Activated T-cell treated with anti-CD3 and anti-CD28 coated beads, Interleukin-2, amount 50 U/mL, for 72 hours (primary cell): ENCODE measurements at regions not wholly inside any gene's neighbourhood (a gene's known extent, or its start where the extent isn't known, plus 50 kb on each side); places are given as distances from the start of the nearest gene placed in this dataset.

ENCODE experiments used
- ATAC-seq, 2 donors: fragments of 150-1000 bp; cut with Tn5 transposase; replicated peaks in 1 of 2; 2 replicates each; pipeline ENCODE4 v1.10.0; 2021; ENCODE audit warnings: moderate library complexity in 2 of 2, mild to moderate bottlenecking in 1 of 2
- DNase-seq, 2 donors: peaks; one replicate each; pipeline ENCODE4 v3.0.0; 2021 to 2022; ENCODE audit warnings: mixed read lengths in 1 of 2
- H3K27ac Mint-ChIP-seq: one replicate; pipeline ENCODE4 v1.8.0; 2022; ENCODE audit warnings: mild to moderate bottlenecking, moderate library complexity, mixed read lengths
- H3K27me3 Mint-ChIP-seq: one replicate; pipeline ENCODE4 v1.8.0; 2022; ENCODE audit warnings: low read depth, mixed read lengths
- H3K36me3 Mint-ChIP-seq, 2 donors: one replicate each; pipeline ENCODE4 v1.8.0; 2022; ENCODE audit warnings: mixed read lengths in 2 of 2, mild to moderate bottlenecking in 1 of 2; ENCODE audit not compliant: insufficient read depth in 2 of 2
- H3K4me1 Mint-ChIP-seq: one replicate; pipeline ENCODE4 v1.8.0; 2022; ENCODE audit warnings: low read depth, mixed read lengths
- H3K4me3 Mint-ChIP-seq, 2 donors: one replicate each; pipeline ENCODE4 v1.8.0; 2022; ENCODE audit warnings: mild to moderate bottlenecking in 2 of 2, mixed read lengths in 2 of 2, moderate library complexity in 2 of 2
- H3K9me3 Mint-ChIP-seq, 2 donors: one replicate each; pipeline ENCODE4 v1.8.0; 2022; ENCODE audit warnings: mixed read lengths in 2 of 2

DNA sequence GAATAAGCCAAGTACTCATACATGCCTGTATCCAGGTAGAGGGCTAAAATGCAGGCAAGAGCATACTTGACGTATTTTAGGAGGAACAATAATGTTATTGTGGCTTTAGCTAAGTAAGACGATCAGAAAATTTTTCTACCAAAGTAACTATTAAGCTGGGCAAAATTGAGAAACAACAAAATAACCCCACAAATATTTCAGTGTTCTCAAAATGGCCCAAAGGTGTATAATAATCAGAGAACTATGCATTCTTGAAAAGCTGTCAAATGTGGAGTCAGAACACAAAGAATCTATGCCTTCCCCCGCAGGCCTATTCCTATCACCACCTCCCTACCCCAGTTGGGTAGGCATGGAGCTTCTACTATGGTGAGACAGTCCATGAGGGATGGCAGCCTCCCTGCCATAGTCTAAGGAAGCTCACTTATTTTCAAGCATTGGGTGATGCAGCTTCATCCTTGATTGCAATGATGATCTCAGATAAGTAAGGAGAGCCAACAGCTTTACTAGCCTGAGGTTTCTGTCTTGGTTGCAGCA, 1132.5 kb upstream of the SPRY2 start:
- ATAC-seq = no peak
- Mint-ChIP-seq H3K36me3 (no peaks in the 10 kb centered on the region), H3K27me3 (no peaks in the 10 kb centered on the region)

DNA sequence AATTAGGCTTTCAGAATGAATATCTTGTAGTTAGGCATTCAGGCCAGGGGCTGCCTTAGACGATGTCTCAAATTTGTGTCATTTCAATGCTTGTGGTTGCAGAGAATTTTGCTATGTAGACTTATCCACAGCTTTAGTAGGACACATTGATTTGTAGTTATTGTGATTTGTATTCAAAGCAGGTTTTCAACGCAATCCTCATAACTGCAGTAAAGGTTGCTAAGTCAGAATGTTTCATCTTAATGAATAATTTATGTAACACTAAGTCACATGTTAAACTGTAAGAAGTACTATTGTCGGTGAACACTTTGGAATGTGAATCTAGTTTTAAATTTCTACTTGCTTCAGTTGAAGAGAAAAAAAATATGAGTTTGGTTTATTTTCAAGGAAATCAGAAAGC, 1117.2 kb upstream of the SPRY2 start:
- ATAC-seq = no peak
- Mint-ChIP-seq H3K27ac (no peak overlapping the region), H3K4me1 (no peaks in the 10 kb centered on the region), H3K9me3 (peaks cover 4 to 7% of the 10 kb centered on the region in 2 donors), H3K27me3 (no peaks in the 10 kb centered on the region), H3K36me3 (no peaks in the 10 kb centered on the region), H3K4me3 (no peak overlapping the region)
- DNase-seq = no peak

More for the DNA sequence above, 1132.5 kb upstream of the SPRY2 start:
- no peak for DNase-seq
- Mint-ChIP-seq H3K27ac (no peak overlapping the region), H3K9me3 (peaks cover 7 to 8% of the 10 kb centered on the region in 2 donors), H3K4me3 (no peak overlapping the region), H3K4me1 (no peaks in the 10 kb centered on the region)

DNA sequence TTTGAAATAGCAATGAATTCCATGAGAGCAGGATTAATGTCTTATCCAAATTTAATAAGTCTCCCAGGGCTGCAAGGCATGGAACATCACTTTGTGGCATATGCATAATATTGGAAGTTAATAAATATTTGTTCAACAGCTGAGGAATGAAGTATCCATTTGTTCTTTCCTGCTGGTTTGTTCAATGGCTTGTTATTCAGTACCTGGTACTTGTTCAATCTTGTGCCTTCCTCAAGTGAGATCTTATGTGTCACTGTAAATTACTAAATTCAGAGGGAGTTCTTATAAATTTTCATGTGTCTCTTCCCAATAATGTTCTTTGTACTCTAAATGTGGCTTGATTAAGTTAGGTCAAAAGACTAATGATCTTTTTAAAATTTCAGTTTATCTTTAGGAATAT, 1105.5 kb upstream of the SPRY2 start:
- DNase-seq (no peak), ATAC-seq (no peak)
- H3K9me3 Mint-ChIP-seq = peaks cover 9 to 12% of the 10 kb centered on the region in 2 donors
- no peak overlapping the region for H3K27ac Mint-ChIP-seq
- no peaks in the 10 kb centered on the region for H3K36me3 Mint-ChIP-seq
- no peaks in the 10 kb centered on the region for H3K4me1 Mint-ChIP-seq
- no peak overlapping the region for H3K4me3 Mint-ChIP-seq
- no peaks in the 10 kb centered on the region for H3K27me3 Mint-ChIP-seq

DNA sequence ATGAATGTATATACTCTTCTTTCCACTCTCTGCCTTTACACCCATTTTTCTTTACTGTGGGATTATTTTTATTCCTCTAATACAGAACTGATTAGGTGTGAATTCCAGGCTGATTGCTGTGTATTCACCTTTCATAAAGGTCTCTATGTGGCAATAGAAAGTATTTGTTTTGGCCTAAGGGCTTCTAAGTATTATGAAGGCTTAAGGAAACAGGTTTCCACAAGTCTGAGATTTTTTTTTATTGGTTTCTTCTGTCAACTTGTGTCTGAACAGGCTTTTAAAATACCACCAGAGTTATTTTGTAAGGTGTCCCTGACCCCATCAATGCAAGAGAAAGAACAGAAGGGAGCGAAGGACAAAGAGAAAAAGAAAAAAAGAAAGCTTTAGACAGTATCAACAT, 1102.0 kb upstream of the SPRY2 start:
- no peak overlapping the region for H3K27ac Mint-ChIP-seq
- H3K4me1 Mint-ChIP-seq = no peaks in the 10 kb centered on the region
- H3K4me3 Mint-ChIP-seq = no peak overlapping the region
- H3K36me3 Mint-ChIP-seq = no peaks in the 10 kb centered on the region
- DNase-seq (no peak), ATAC-seq (no peak)
- no peaks in the 10 kb centered on the region for H3K27me3 Mint-ChIP-seq
- H3K9me3 Mint-ChIP-seq = peaks cover 3 to 7% of the 10 kb centered on the region in 2 donors

DNA sequence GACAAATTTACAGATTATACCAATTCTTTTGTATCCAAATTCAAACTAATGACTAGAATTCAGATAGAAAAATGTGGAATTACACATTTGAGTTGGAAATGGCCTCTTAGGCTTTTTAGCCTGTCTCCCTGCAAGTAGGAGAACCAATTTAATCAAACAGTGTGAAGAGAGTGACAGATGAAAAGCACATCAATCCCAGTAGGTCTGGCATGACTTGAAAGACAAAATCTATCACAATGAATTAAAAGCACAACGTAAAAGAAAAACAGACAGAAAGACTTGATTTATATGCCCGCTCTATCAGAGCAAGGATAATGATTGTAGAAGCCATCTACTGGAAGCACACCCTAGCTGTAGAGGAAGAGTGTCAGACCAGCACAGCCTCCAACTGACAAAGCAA, 1084.4 kb upstream of the SPRY2 start:
- Mint-ChIP-seq H3K4me1 (no peaks in the 10 kb centered on the region), H3K27ac (no peak overlapping the region), H3K9me3 (peaks cover 5 to 8% of the 10 kb centered on the region in 2 donors), H3K4me3 (no peak overlapping the region), H3K36me3 (peaks cover 0 to 1% of the 10 kb centered on the region in 2 donors), H3K27me3 (no peaks in the 10 kb centered on the region)
- ATAC-seq (no peak), DNase-seq (no peak)

DNA sequence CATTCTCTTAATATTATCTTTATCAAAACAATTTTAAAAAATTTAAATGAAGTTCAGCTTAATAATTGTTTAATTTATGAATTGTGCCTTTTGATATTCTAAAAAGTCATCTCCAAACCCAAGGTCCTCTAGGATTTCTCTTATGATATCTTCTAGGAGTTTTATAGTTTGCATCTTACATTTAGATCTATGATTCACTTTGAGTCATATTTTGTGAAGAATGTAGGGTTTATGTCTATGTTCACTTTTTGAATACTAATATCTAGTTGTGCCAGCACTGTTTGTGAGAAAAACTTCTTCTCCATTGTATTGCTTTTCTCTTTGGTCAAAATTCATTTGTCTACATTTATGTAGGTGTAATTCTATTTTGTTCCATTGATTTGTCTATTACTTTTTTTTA, 1068.4 kb upstream of the SPRY2 start:
- no peak overlapping the region for H3K27ac Mint-ChIP-seq
- no peak for DNase-seq
- H3K36me3 Mint-ChIP-seq = peaks cover 0 to 2% of the 10 kb centered on the region in 2 donors

DNA sequence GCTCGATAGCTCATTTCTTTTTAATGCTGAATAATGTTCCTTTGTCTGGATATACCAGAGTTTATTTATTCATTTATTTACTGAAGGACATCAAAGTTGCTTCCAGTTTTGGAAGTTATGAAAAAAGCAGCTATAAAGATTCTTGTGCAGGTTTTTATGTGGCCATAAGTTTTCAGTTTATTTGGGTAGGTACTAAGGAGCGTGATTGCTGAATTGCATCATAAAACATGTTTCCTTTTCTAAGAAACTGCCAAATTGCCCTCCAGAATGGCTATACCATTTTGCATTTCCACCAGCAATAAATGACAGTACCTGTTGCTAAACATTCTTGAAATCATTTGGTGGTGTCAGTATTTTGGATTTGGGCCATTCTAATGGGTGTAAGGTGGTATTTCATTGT, 1067.7 kb upstream of the SPRY2 start:
- H3K9me3 Mint-ChIP-seq = peaks cover 7 to 10% of the 10 kb centered on the region in 2 donors
- H3K27me3 Mint-ChIP-seq = no peaks in the 10 kb centered on the region
- no peak overlapping the region for H3K4me3 Mint-ChIP-seq
- ATAC-seq = no peak
- no peaks in the 10 kb centered on the region for H3K4me1 Mint-ChIP-seq
- DNase-seq = no peak
- no peak overlapping the region for H3K27ac Mint-ChIP-seq
- peaks cover 0 to 2% of the 10 kb centered on the region in 2 donors for H3K36me3 Mint-ChIP-seq

More for the DNA sequence above, 1068.4 kb upstream of the SPRY2 start:
- no peaks in the 10 kb centered on the region for H3K4me1 Mint-ChIP-seq
- no peak for ATAC-seq
- H3K4me3 Mint-ChIP-seq = no peak overlapping the region
- peaks cover 9 to 10% of the 10 kb centered on the region in 2 donors for H3K9me3 Mint-ChIP-seq
- H3K27me3 Mint-ChIP-seq = no peaks in the 10 kb centered on the region

DNA sequence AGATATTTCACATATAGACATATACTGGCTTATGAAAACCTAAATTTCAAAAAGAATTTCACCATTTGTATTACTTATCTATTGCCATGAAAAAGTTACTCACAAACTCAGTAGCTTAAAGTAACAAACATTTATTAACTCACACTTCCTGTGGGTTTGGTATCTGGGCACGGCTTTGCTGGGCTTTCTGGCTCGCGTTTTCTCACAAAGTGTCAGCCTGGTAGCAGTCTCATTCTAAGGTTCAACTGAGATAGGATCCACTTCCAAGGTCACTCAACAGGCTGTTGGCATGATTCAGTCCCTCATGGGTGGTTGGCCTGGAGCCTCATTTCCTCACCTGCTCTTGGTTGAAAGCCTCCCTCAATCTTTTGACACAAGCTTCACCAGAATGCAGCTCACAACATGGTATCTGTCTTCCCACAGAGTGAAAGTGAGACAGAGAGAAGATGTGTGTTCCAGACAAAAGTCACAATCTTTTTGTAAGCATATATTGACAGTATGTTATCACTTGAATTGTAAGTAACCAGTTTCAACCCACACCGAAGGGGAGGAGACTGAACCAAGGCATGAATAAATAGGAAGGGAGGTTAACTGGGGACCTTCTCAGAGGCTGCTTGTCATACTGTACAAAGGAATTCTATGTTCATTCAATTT, 1065.8 kb upstream of the SPRY2 start:
- DNase-seq (no peak), ATAC-seq (no peak)
- no peaks in the 10 kb centered on the region for H3K4me1 Mint-ChIP-seq
- H3K9me3 Mint-ChIP-seq = peaks cover 7 to 10% of the 10 kb centered on the region in 2 donors
- no peak overlapping the region for H3K4me3 Mint-ChIP-seq
- H3K27ac Mint-ChIP-seq = no peak overlapping the region
- peaks cover 0 to 2% of the 10 kb centered on the region in 2 donors for H3K36me3 Mint-ChIP-seq
- H3K27me3 Mint-ChIP-seq = no peaks in the 10 kb centered on the region

DNA sequence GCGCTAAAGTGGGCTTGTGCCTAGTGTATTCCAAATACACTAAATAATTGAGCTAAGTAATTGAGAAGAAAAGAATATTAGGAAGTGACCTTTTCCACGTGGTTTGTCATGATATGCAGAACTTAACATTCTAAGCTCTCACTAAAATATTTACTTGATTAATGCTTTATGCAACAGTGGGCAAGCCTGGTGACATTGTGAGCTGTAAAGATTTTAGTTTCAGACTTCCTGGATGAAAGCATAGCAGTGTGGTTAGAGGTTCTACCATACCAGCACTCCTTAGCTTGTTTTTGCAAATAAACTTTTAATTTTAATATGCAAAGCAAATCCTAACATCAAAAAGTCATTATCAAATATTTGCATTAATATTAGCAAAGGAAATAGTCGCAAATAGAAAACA, 1065.1 kb upstream of the SPRY2 start:
- Mint-ChIP-seq H3K27me3 (no peaks in the 10 kb centered on the region), H3K4me3 (no peak overlapping the region), H3K36me3 (no peaks in the 10 kb centered on the region), H3K9me3 (peaks cover 5 to 7% of the 10 kb centered on the region in 2 donors), H3K4me1 (no peaks in the 10 kb centered on the region), H3K27ac (no peak overlapping the region)
- no peak for DNase-seq
- no peak for ATAC-seq

DNA sequence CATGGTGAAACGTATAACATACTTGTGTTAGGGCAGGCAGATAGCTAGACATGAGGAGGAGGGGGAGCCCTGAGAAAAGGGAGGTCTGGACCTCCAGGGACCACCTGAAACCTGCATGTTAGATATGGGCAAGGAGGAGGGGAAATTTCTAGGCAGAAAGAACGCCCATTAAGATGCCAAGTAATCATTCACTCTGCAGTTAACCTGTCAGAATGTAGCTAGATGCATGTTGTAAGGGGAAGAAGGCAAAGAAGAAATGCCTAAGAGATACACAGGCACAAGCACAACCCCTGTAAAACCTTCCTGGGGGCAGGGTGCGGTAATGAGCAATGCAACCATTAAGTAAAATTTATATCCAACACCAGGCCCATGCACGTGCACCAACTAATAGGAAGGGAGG, 1055.3 kb upstream of the SPRY2 start:
- Mint-ChIP-seq H3K27ac (no peak overlapping the region), H3K27me3 (no peaks in the 10 kb centered on the region), H3K36me3 (no peaks in the 10 kb centered on the region), H3K4me3 (no peak overlapping the region), H3K9me3 (peaks cover 6 to 8% of the 10 kb centered on the region in 2 donors), H3K4me1 (no peaks in the 10 kb centered on the region)
- no peak for DNase-seq
- no peak for ATAC-seq

DNA sequence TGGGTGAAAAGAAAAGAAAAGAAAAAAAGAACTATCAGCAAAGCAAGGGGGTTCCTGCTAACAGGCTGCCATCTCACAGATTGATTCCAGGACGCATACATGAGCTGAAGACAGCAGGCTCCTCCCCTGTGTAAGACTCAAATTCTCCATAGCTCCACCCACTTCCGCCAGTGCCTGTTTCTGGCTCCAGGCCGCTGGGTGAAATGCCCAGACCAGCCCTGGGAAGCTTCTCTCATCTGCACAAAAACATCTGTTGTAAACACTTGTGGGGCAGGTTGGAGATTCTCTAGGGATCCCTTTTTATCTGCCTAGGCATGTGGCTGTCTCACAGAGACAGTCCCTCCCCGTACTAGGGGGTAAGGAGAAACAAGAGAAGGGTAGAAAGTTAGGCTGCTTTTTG, 1054.4 kb upstream of the SPRY2 start:
- Mint-ChIP-seq H3K4me1 (no peaks in the 10 kb centered on the region), H3K9me3 (peaks cover 6 to 8% of the 10 kb centered on the region in 2 donors), H3K27me3 (no peaks in the 10 kb centered on the region), H3K27ac (no peak overlapping the region), H3K36me3 (no peaks in the 10 kb centered on the region), H3K4me3 (no peak overlapping the region)
- ATAC-seq (no peak), DNase-seq (no peak)

DNA sequence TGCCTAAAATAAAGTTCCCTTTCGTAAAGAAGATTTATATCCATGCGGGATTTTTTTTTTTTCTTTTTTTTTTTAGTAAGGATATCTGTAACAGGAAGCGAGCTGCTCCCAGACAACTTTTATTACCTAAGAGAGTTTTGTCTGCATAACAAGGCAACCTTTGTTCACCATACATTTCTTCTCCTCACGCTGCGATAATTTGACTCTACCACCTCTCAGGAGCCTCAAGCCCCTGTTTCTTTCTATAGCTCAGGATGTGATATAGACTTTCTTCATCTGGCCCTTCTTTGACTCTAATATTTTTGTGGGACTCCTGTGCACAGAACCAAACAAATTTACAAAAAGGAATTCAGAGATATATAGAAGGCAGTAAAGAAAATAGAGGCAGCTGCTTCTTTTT, 1053.7 kb upstream of the SPRY2 start:
- no peaks in the 10 kb centered on the region for H3K27me3 Mint-ChIP-seq
- H3K4me3 Mint-ChIP-seq = no peak overlapping the region
- H3K9me3 Mint-ChIP-seq = peaks cover 10% of the 10 kb centered on the region in 2 donors
- no peak overlapping the region for H3K27ac Mint-ChIP-seq
- ATAC-seq (no peak), DNase-seq (no peak)
- no peaks in the 10 kb centered on the region for H3K4me1 Mint-ChIP-seq
- H3K36me3 Mint-ChIP-seq = no peaks in the 10 kb centered on the region

DNA sequence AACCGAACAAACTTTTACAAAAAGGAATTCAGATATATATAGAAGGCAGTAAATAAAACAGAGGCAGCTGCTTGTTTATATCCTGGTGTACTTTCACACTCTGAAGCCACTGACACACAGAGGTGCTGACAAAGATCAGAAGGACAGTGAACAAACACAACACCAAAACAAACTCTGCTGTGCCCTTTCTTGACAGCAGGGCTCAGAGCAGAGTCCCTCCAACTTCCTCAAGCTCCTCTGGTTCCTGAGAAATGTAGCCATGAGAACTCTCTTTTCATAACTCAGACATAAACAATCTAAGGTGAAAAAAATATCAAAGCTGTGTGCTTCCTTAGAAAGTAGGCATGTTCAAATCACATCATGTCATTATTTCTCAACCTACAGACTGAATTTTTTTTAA, 1052.8 kb upstream of the SPRY2 start:
- H3K9me3 Mint-ChIP-seq = peaks cover 10% of the 10 kb centered on the region in 2 donors
- no peak overlapping the region for H3K27ac Mint-ChIP-seq
- H3K36me3 Mint-ChIP-seq = no peaks in the 10 kb centered on the region
- ATAC-seq = no peak
- DNase-seq = no peak
- H3K4me1 Mint-ChIP-seq = no peaks in the 10 kb centered on the region
- no peaks in the 10 kb centered on the region for H3K27me3 Mint-ChIP-seq
- no peak overlapping the region for H3K4me3 Mint-ChIP-seq

DNA sequence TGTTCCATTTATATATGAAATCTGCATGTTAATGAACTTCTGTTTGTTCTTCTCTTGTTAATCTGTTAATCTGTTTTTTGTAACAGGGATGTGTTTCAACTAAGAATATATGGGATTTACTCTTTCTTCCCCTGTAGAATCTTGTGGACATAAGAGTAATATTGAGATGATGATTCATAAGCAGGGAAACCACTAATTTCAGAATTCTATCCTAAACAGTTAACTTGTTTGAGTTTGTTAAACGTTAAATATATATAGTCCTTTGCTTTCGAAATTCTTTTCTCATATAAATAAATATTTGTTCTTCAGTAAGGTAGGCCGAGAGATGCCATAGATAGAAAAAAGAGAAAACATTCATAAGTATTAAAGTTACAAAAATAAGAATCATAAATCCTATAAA, 1052.2 kb upstream of the SPRY2 start:
- ATAC-seq = no peak

More for the DNA sequence above, 1052.2 kb upstream of the SPRY2 start:
- Mint-ChIP-seq H3K4me3 (no peak overlapping the region), H3K27ac (no peak overlapping the region), H3K27me3 (no peaks in the 10 kb centered on the region), H3K9me3 (peaks cover 10% of the 10 kb centered on the region in 2 donors), H3K4me1 (no peaks in the 10 kb centered on the region), H3K36me3 (no peaks in the 10 kb centered on the region)
- DNase-seq = no peak
